ENCODE measurements at regions not wholly inside any gene's neighbourhood (a gene's known extent, or its start where the extent isn't known, plus 50 kb on each side); places are given as distances from the start of the nearest gene placed in this dataset.

- DNase-seq (ENCODE audit: extremely low spot score, unreplicated experiment), result no peak
- Mint-ChIP-seq H3K27ac (no peak overlapping the region), H3K9me3 (peaks cover 10% of the 10 kb centered on the region), H3K27me3 (no peaks in the 10 kb centered on the region), H3K4me1 (ENCODE audit: unreplicated experiment) (peaks cover 7% of the 10 kb centered on the region), H3K4me3 (no peak overlapping the region), H3K36me3 (no peaks in the 10 kb centered on the region)
- no peak for TF ChIP-seq CTCF (conservative IDR thresholded peaks at IDR 0.05)
These were observed 162.7 kb upstream of the B3GAT2 start for GRCh38 chr6:71119560-71119959.

GRCh38 chr6:71123051-71123450 is 165.6 kb upstream of the OGFRL1 start:
- H3K9me3 Mint-ChIP-seq, result peaks cover 10% of the 10 kb centered on the region
- H3K36me3 Mint-ChIP-seq, result no peaks in the 10 kb centered on the region
- DNase-seq (ENCODE audit: extremely low spot score, unreplicated experiment), result no peak
- no peak for TF ChIP-seq CTCF (conservative IDR thresholded peaks at IDR 0.05)
- no peak overlapping the region for H3K4me3 Mint-ChIP-seq
- no peak overlapping the region for H3K27ac Mint-ChIP-seq
- peaks cover 7% of the 10 kb centered on the region for H3K4me1 Mint-ChIP-seq (ENCODE audit: unreplicated experiment)
- no peaks in the 10 kb centered on the region for H3K27me3 Mint-ChIP-seq

GRCh38 chr6:71124340-71124739 is 164.3 kb upstream of the OGFRL1 start:
- Mint-ChIP-seq H3K9me3 (peaks cover 7% of the 10 kb centered on the region), H3K27ac (no peak overlapping the region)

GRCh38 chr6:71125216-71125615 is 163.4 kb upstream of the OGFRL1 start:
- Mint-ChIP-seq H3K27me3 (no peaks in the 10 kb centered on the region), H3K4me3 (no peak overlapping the region), H3K9me3 (peaks cover under 1% of the 10 kb centered on the region), H3K4me1 (ENCODE audit: unreplicated experiment) (peaks cover 7% of the 10 kb centered on the region), H3K36me3 (no peaks in the 10 kb centered on the region), H3K27ac (no peak overlapping the region)
- no peak for DNase-seq (ENCODE audit: extremely low spot score, unreplicated experiment)
- TF ChIP-seq CTCF (conservative IDR thresholded peaks at IDR 0.05), result no peak

More at GRCh38 chr6:71124340-71124739, 164.3 kb upstream of the OGFRL1 start:
- Mint-ChIP-seq H3K27me3 (no peaks in the 10 kb centered on the region), H3K4me1 (ENCODE audit: unreplicated experiment) (peaks cover 7% of the 10 kb centered on the region), H3K4me3 (no peak overlapping the region), H3K36me3 (no peaks in the 10 kb centered on the region)
- no peak for DNase-seq (ENCODE audit: extremely low spot score, unreplicated experiment)
- no peak for TF ChIP-seq CTCF (conservative IDR thresholded peaks at IDR 0.05)

- Mint-ChIP-seq H3K27ac (no peak overlapping the region), H3K27me3 (no peaks in the 10 kb centered on the region), H3K4me1 (ENCODE audit: unreplicated experiment) (peaks cover 7% of the 10 kb centered on the region), H3K4me3 (no peak overlapping the region), H3K36me3 (no peaks in the 10 kb centered on the region), H3K9me3 (no peaks in the 10 kb centered on the region)
- TF ChIP-seq CTCF (conservative IDR thresholded peaks at IDR 0.05), result no peak
- no peak for DNase-seq (ENCODE audit: extremely low spot score, unreplicated experiment)
These were observed 162.1 kb upstream of the OGFRL1 start for GRCh38 chr6:71126506-71126905.

GRCh38 chr6:71127374-71127773 is 161.2 kb upstream of the OGFRL1 start:
- no peak for TF ChIP-seq CTCF (conservative IDR thresholded peaks at IDR 0.05)
- H3K27me3 Mint-ChIP-seq, result no peaks in the 10 kb centered on the region
- H3K27ac Mint-ChIP-seq, result no peak overlapping the region
- no peak for DNase-seq (ENCODE audit: extremely low spot score, unreplicated experiment)
- no peaks in the 10 kb centered on the region for H3K9me3 Mint-ChIP-seq
- H3K36me3 Mint-ChIP-seq, result no peaks in the 10 kb centered on the region
- H3K4me3 Mint-ChIP-seq, result no peak overlapping the region
- peaks cover 7% of the 10 kb centered on the region for H3K4me1 Mint-ChIP-seq (ENCODE audit: unreplicated experiment)
